K562 (cell line): ENCODE measurements at regions not wholly inside any gene's neighbourhood (a gene's known extent, or its start where the extent isn't known, plus 50 kb on each side); places are given as distances from the start of the nearest gene placed in this dataset.

Source experiments
- ATAC-seq: fragments of 200-7000 bp; cut with Tn5 transposase; 3 replicates; pipeline ENCODE4 v1.9.1; 2020; ENCODE audit warnings: moderate library complexity
- BruUV-seq: library from RNA; stranded (reverse); fragments of 400-500 nt; replicated peaks from 2 replicates; lab custom pipeline; 2021; lab: Mats Ljungman, UMichigan
- CTCF ChIA-PET: fragments of 300-600 bp; formaldehyde crosslinking; extraction: SDS; loops from one replicate; lab custom pipeline; 2021; ENCODE audit warnings: low intra/inter-chr PET ratio; lab: Yijun Ruan, JAX
- POLR2A ChIA-PET: fragments of 300-600, 350-650 bp; sonication (Branson Sonifier 250); formaldehyde crosslinking; extraction: SDS; loops from one replicate; lab custom pipeline; 2021; ENCODE audit warnings: antibody characterized with exemption, inconsistent platforms; lab: Yijun Ruan, JAX
- DNase-seq, 4 experiments: peaks; one replicate each; pipeline versions ENCODE4 v3.0.0 to v3.0.0-alpha.2; 2011 to 2018; ENCODE audit warnings: low spot score in 3 of 4, mixed read lengths in 3 of 4; ENCODE audit errors: extremely low read depth in 1 of 4
- FAIRE-seq: peaks from 2 replicates; lab custom pipeline; 2011; peaks lifted over from hg19 to GRCh38; lab: Jason Lieb, UNC
- H2AFZ ChIP-seq: 2 replicates; pipeline ENCODE4 v1.6.0; 2011; ENCODE audit warnings: low read depth, low read length, control low read depth, inconsistent platforms
- H3K27ac ChIP-seq: fragments of 200-600 bp; 3 replicates; pipeline ENCODE4 v1.8.0; 2011; ENCODE audit warnings: low read depth, mild to moderate bottlenecking, control low read depth, inconsistent platforms, low read length, moderate library complexity, mixed read lengths; ENCODE audit errors: extremely low read depth
- H3K27me3 ChIP-seq, 2 experiments: fragments of 300-600 bp in 1 of 2; 2 replicates in 1 of 2; 3 replicates in 1 of 2; pipeline versions ENCODE4 v1.6.0 to v1.8.0; 2011; ENCODE audit warnings: inconsistent platforms in 2 of 2, low read length in 2 of 2, mild to moderate bottlenecking in 1 of 2, mixed read lengths in 1 of 2, moderate library complexity in 1 of 2; ENCODE audit not compliant: control insufficient read depth in 2 of 2, insufficient read depth in 2 of 2
- H3K36me3 ChIP-seq: fragments of 300-600 bp; 3 replicates; pipeline ENCODE4 v1.8.0; 2011; ENCODE audit warnings: mild to moderate bottlenecking, low read length, inconsistent platforms; ENCODE audit not compliant: control insufficient read depth, insufficient read depth
- H3K4me1 ChIP-seq, 2 experiments: fragments of 200-600 bp in 1 of 2; replicated peaks in 1 of 2; 2 replicates in 1 of 2; 3 replicates in 1 of 2; pipeline versions ENCODE4 v1.5.1 to v1.8.0; 2011; ENCODE audit warnings: inconsistent platforms in 2 of 2, low read length in 2 of 2, mild to moderate bottlenecking in 1 of 2, mixed read lengths in 1 of 2, moderate library complexity in 1 of 2; ENCODE audit not compliant: control insufficient read depth in 2 of 2, insufficient read depth in 2 of 2
- H3K4me2 ChIP-seq: 2 replicates; pipeline ENCODE4 v1.6.1; 2011; ENCODE audit warnings: low read length, control low read depth, inconsistent platforms, mixed read lengths; ENCODE audit not compliant: insufficient read depth
- H3K4me3 ChIP-seq: fragments of 200-600 bp; sonication (generic), shearing (Covaris generic); 2 replicates; pipeline ENCODE4 v1.5.1; 2016; ENCODE audit warnings: control low read depth, inconsistent platforms
- H3K79me2 ChIP-seq: fragments of 200-600 bp; 3 replicates; pipeline ENCODE4 v1.8.0; 2011; ENCODE audit warnings: low read length, inconsistent platforms; ENCODE audit not compliant: control insufficient read depth, insufficient read depth
- H3K9ac ChIP-seq, 2 experiments: 2 replicates each; pipeline versions ENCODE4 v1.6.0 to v1.6.1; 2011; ENCODE audit warnings: low read depth in 2 of 2, low read length in 2 of 2, control low read depth in 1 of 2, inconsistent platforms in 1 of 2, mild to moderate bottlenecking in 1 of 2, mixed read lengths in 1 of 2; ENCODE audit not compliant: insufficient read depth in 1 of 2
- H3K9me1 ChIP-seq: one replicate; pipeline ENCODE4 v1.6.0; 2011; ENCODE audit warnings: inconsistent platforms, mild to moderate bottlenecking, low read length, moderate library complexity; ENCODE audit not compliant: control insufficient read depth, insufficient read depth
- H3K9me3 ChIP-seq: replicated peaks from 2 replicates; pipeline ENCODE4 v1.5.1; 2011; ENCODE audit warnings: low read depth, low read length, inconsistent platforms; ENCODE audit not compliant: control insufficient read depth, insufficient read depth
- H4K20me1 ChIP-seq: replicated peaks from 2 replicates; pipeline ENCODE4 v1.6.1; 2011; ENCODE audit warnings: low read length, inconsistent platforms, mixed read lengths; ENCODE audit not compliant: control insufficient read depth, insufficient read depth
- ADNP ChIP-seq: fragments of 200-800 bp; sonication (Bioruptor generic); IDR thresholded peaks from 2 replicates; pipeline ENCODE4 v1.6.1; 2016; ENCODE audit warnings: missing genetic modification characterization, missing compliant biosample characterization
- EHMT2 ChIP-seq: fragments of 450-650 bp; IDR thresholded peaks from 2 replicates; pipeline ENCODE4 v1.6.1; 2018; ENCODE audit warnings: antibody characterized with exemption
- GABPB1 ChIP-seq: sonication (generic); formaldehyde crosslinking; IDR thresholded peaks from 2 replicates; pipeline ENCODE4 v1.8.0; 2022; ENCODE audit warnings: mild to moderate bottlenecking, missing genetic modification reagents
- HIVEP1 ChIP-seq: fragments of 250-450 bp; sonication (Bioruptor Pico); IDR thresholded peaks from 2 replicates; pipeline ENCODE4 v1.4.0; 2020; ENCODE audit warnings: mild to moderate bottlenecking
- KAT2B ChIP-seq: IDR thresholded peaks from one replicate; pipeline ENCODE4 v1.6.1; 2012; ENCODE audit warnings: low read depth, mild to moderate bottlenecking, control low read depth, inconsistent platforms, low read length, moderate library complexity
- MAFG ChIP-seq: fragments of 450-650 bp; conservative IDR thresholded peaks from 2 replicates; pipeline ENCODE4 v1.6.1; 2016; ENCODE audit warnings: missing genetic modification characterization, missing compliant biosample characterization
- MED1 ChIP-seq: sonication (generic); formaldehyde crosslinking; IDR thresholded peaks from 2 replicates; pipeline ENCODE4 v1.8.1; 2023; ENCODE audit warnings: missing genetic modification reagents, borderline replicate concordance
- PPARD ChIP-seq: fragments of 250-450 bp; sonication (Bioruptor Pico); IDR thresholded peaks from 2 replicates; pipeline ENCODE4 v1.8.0; 2022; ENCODE audit warnings: inconsistent platforms, mild to moderate bottlenecking, moderate library complexity
- SIN3B ChIP-seq: fragments of 450-650 bp; IDR thresholded peaks from 2 replicates; pipeline ENCODE4 v1.6.1; 2017; ENCODE audit warnings: low read depth, mild to moderate bottlenecking, moderate library complexity
- TARDBP ChIP-seq: fragments of 450-650 bp; IDR thresholded peaks from 2 replicates; pipeline ENCODE4 v1.6.1; 2016
- U2AF1 ChIP-seq: fragments of 200-400 bp; formaldehyde crosslinking; optimal IDR thresholded peaks from 2 replicates; pipeline ENCODE3; 2017; ENCODE audit warnings: mild to moderate bottlenecking, low read depth, low read length, moderate library complexity
- YY1 ChIP-seq, 3 experiments: IDR thresholded peaks; 2 replicates each; pipeline ENCODE4 v1.6.1; 2011; ENCODE audit warnings: low read length in 2 of 3, mild to moderate bottlenecking in 2 of 3, moderate library complexity in 2 of 3, borderline replicate concordance in 1 of 3, control low read depth in 1 of 3, low read depth in 1 of 3; ENCODE audit not compliant: insufficient read depth in 3 of 3, insufficient replicate concordance in 2 of 3, control insufficient read depth in 1 of 3, insufficient read length in 1 of 3; ENCODE audit errors: extremely low read depth in 1 of 3
- ZEB2 ChIP-seq: fragments of 450-650 bp; IDR thresholded peaks from 2 replicates; pipeline ENCODE4 v1.6.1; 2016
- ZNF280B ChIP-seq: fragments of 250-450 bp; sonication (Bioruptor Pico); IDR thresholded peaks from 2 replicates; pipeline ENCODE4 v1.5.1; 2021; ENCODE audit warnings: mild to moderate bottlenecking
- ZNF324 ChIP-seq: fragments of 250-450 bp; sonication (Bioruptor Pico); IDR thresholded peaks from 2 replicates; pipeline ENCODE4 v1.4.0; 2020; ENCODE audit warnings: mild to moderate bottlenecking
- ZNF431 ChIP-seq: sonication (generic); formaldehyde crosslinking; IDR thresholded peaks from 2 replicates; pipeline ENCODE4 v1.8.0; 2022; ENCODE audit warnings: mild to moderate bottlenecking, missing genetic modification reagents
- WGBS: fragments of 100-300 bp; shearing (Covaris generic); methylation state at CpG from one replicate; pipeline ENCODE4 v1.1.6; 2016; ENCODE audit warnings: low coverage, mixed read lengths; ENCODE audit not compliant: insufficient coverage; ENCODE audit errors: missing lambda C conversion rate; 5-methylcytosine and 5-hydroxymethylcytosine counted together
- in situ Hi-C: fragments of 300-500 bp; cut with MboI; formaldehyde crosslinking; loops from 4 replicates; pipeline ENCODE4 v1.15.0; 2018; ENCODE audit warnings: inconsistent platforms, mixed read lengths
- intact Hi-C: fragments of 100-400 bp; cut with micrococcal nuclease; formaldehyde crosslinking; loops from 2 replicates; pipeline ENCODE4 v1.14.2; 2022
- TF ChIP-seq, protein P1 (sequence below): fragments of 250-450 bp; sonication (Bioruptor Pico); IDR thresholded peaks from 2 replicates; pipeline ENCODE4 v1.4.0; 2020; ENCODE audit warnings: mild to moderate bottlenecking, moderate library complexity
- TF ChIP-seq, protein P2 (sequence below), 2 experiments: fragments of 450-650 bp in 1 of 2; sonication (generic) in 1 of 2; formaldehyde crosslinking; conservative IDR thresholded peaks; 2 replicates each; pipeline versions ENCODE4 v1.4.0 to v1.8.1; 2020 to 2022; ENCODE audit warnings: mild to moderate bottlenecking in 1 of 2, missing genetic modification reagents in 1 of 2

DNA sequence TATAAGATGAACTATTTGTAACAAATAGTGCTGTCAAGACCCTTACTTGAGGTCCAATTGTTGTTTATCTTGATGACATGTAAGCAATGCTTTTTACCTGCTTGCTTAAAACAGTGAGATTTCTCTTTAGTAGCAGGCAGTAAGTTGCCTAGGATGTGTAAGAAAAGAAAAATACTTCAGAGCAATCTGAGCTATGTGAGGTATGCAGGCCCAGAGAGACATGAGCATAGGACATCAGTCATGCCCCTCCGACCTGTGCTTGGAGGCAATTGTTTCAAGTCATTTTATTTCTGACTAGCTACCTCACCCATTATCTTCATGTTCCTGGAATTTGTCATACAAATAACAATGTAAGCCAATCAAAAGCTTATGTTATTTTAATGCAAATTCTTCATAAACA is 930.6 kb upstream of the FBXO33 start (continued):
- no peak for TF ChIP-seq U2AF1
- no peak for TF ChIP-seq SIN3B
- TF ChIP-seq, all 486 proteins: peak for 0

DNA sequence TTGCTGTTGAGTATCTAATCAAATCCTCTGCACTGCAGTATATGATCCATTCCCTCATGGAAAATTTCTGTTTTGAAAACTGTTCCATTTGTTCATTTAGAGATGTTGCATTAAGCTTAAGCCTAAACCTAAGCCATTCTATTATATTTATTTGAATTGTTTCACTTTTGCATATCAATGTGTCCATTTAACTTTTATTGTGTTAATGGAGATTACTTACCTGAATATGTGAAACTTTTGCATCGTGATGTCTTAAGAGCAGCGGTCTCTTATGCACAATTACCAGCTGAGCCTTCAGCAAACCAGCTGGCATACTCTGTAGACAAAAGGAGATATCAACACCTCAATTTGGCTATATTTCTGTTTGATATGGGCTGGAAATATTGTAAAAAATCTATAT is 922.5 kb upstream of the FBXO33 start:
- ATAC-seq, result no peak
- Histone ChIP-seq H3K4me3 (no peak overlapping the region), H3K4me1 (no peaks in the 10 kb centered on the region), H3K79me2 (no peaks in the 10 kb centered on the region), H3K27me3 (no peaks in the 10 kb centered on the region), H2AFZ (no peak overlapping the region), H3K9ac (no peak overlapping the region), H3K9me3 (no peaks in the 10 kb centered on the region), H3K27ac (no peak overlapping the region), H3K9me1 (no peaks in the 10 kb centered on the region), H3K4me2 (no peak overlapping the region), H4K20me1 (no peaks in the 10 kb centered on the region), H3K36me3 (no peaks in the 10 kb centered on the region)
- ChIA-PET POLR2A (no interaction called here), CTCF (no interaction called here)
- intact Hi-C loops, result no loop called here
- 0% methylated on average over 2 of the region's 2 CpGs for WGBS
- no TSS peak for BruUV-seq
- in situ Hi-C loops, result no loop called here
- DNase-seq, result no peak
- FAIRE-seq, result no peak
- no peak for TF ChIP-seq KAT2B
- TF ChIP-seq, protein P1, sequence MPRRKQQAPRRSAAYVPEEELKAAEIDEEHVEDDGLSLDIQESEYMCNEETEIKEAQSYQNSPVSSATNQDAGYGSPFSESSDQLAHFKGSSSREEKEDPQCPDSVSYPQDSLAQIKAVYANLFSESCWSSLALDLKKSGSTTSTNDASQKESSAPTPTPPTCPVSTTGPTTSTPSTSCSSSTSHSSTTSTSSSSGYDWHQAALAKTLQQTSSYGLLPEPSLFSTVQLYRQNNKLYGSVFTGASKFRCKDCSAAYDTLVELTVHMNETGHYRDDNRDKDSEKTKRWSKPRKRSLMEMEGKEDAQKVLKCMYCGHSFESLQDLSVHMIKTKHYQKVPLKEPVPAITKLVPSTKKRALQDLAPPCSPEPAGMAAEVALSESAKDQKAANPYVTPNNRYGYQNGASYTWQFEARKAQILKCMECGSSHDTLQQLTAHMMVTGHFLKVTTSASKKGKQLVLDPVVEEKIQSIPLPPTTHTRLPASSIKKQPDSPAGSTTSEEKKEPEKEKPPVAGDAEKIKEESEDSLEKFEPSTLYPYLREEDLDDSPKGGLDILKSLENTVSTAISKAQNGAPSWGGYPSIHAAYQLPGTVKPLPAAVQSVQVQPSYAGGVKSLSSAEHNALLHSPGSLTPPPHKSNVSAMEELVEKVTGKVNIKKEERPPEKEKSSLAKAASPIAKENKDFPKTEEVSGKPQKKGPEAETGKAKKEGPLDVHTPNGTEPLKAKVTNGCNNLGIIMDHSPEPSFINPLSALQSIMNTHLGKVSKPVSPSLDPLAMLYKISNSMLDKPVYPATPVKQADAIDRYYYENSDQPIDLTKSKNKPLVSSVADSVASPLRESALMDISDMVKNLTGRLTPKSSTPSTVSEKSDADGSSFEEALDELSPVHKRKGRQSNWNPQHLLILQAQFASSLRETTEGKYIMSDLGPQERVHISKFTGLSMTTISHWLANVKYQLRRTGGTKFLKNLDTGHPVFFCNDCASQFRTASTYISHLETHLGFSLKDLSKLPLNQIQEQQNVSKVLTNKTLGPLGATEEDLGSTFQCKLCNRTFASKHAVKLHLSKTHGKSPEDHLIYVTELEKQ (CRISPR knock-in tag), result no peak
- no peak for TF ChIP-seq YY1 (IDR thresholded peaks at IDR 0.05; ENCODE audit: borderline replicate concordance in 1 of 3, control insufficient read depth in 1 of 3, extremely low read depth in 1 of 3, insufficient read depth in 3 of 3, insufficient read length in 1 of 3, insufficient replicate concordance in 2 of 3, low read depth in 1 of 3, low read length in 2 of 3)
- TF ChIP-seq ZNF280B (CRISPR knock-in tag), result no peak
- TF ChIP-seq ZNF431, result no peak
- TF ChIP-seq ZNF324 (CRISPR knock-in tag), result no peak
- TF ChIP-seq HIVEP1 (CRISPR knock-in tag), result no peak
- TF ChIP-seq TARDBP, result no peak
- no peak for TF ChIP-seq MED1 (CRISPR knock-in tag)
- TF ChIP-seq PPARD (CRISPR knock-in tag), result no peak
- TF ChIP-seq EHMT2, result no peak
- TF ChIP-seq ADNP (tag), result no peak
- no peak for TF ChIP-seq MAFG (tag)
- no peak for TF ChIP-seq GABPB1 (CRISPR knock-in tag)
- TF ChIP-seq, protein P2, sequence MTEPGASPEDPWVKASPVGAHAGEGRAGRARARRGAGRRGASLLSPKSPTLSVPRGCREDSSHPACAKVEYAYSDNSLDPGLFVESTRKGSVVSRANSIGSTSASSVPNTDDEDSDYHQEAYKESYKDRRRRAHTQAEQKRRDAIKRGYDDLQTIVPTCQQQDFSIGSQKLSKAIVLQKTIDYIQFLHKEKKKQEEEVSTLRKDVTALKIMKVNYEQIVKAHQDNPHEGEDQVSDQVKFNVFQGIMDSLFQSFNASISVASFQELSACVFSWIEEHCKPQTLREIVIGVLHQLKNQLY (CRISPR knock-in tag; conservative IDR thresholded peaks at IDR 0.05), result no peak
- TF ChIP-seq ZEB2, result no peak
